Muscle layer of duodenum (tissue), 2 donors: ENCODE measurements at regions not wholly inside any gene's neighbourhood (a gene's known extent, or its start where the extent isn't known, plus 50 kb on each side); places are given as distances from the start of the nearest gene placed in this dataset.
"Not testable (repeated sequence)": the region's sequence is repeated elsewhere in the genome, so short reads cannot be mapped to it uniquely, and the experiment has no call there.

Source experiments
- H3K27ac ChIP-seq: one replicate; pipeline ENCODE4 v1.7.0; 2013; ENCODE audit warnings: mild to moderate bottlenecking, low read length
- H3K27me3 ChIP-seq: one replicate; pipeline ENCODE4 v1.7.0; 2013; ENCODE audit warnings: low read depth, mild to moderate bottlenecking, control low read depth, low read length
- H3K36me3 ChIP-seq, 2 donors: one replicate each; pipeline ENCODE4 v1.7.0; 2013; ENCODE audit warnings: low read length in 2 of 2, control low read depth in 1 of 2, mild to moderate bottlenecking in 1 of 2; ENCODE audit not compliant: insufficient read depth in 2 of 2, control insufficient read depth in 1 of 2
- H3K4me1 ChIP-seq, 2 donors: one replicate each; pipeline ENCODE4 v1.7.0; 2013; ENCODE audit warnings: low read length in 2 of 2, mild to moderate bottlenecking in 2 of 2, control low read depth in 1 of 2, moderate library complexity in 1 of 2; ENCODE audit not compliant: insufficient read depth in 2 of 2, control insufficient read depth in 1 of 2
- H3K4me3 ChIP-seq, 2 donors: one replicate each; pipeline ENCODE4 v1.7.0; 2013; ENCODE audit warnings: low read length in 2 of 2, low read depth in 1 of 2, mild to moderate bottlenecking in 1 of 2
- H3K9me3 ChIP-seq, 2 donors: one replicate each; pipeline ENCODE4 v1.7.0; 2013; ENCODE audit warnings: low read length in 2 of 2, control low read depth in 1 of 2, mild to moderate bottlenecking in 1 of 2; ENCODE audit not compliant: control insufficient read depth in 1 of 2
- donor health status: healthy.

DNA sequence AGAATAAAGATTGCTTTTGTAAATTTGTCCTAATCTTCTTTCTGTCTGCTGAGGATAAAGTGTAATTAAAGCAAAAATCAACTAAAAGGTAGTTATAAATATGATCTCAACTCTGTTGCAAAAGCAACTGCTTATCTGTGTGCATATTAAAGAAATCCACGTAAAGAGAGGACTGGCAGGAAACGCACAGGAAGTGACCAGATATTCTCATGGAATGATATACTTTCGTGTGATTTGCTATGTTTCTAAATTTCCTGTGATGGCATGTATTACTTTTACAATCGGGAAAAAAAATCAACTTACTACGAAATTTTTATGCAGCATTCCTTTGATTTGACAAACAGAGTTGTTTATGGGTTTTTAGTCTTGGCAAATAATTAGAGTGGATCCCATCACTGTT lies 75.4 kb downstream of the RGS2 start:
- Histone ChIP-seq H3K27me3 (no peaks in the 10 kb centered on the region), H3K36me3 (no peaks in the 10 kb centered on the region), H3K4me3 (no peak overlapping the region), H3K9me3 (no peaks in the 10 kb centered on the region), H3K4me1 (no peaks in the 10 kb centered on the region), H3K27ac (no peak overlapping the region)

DNA sequence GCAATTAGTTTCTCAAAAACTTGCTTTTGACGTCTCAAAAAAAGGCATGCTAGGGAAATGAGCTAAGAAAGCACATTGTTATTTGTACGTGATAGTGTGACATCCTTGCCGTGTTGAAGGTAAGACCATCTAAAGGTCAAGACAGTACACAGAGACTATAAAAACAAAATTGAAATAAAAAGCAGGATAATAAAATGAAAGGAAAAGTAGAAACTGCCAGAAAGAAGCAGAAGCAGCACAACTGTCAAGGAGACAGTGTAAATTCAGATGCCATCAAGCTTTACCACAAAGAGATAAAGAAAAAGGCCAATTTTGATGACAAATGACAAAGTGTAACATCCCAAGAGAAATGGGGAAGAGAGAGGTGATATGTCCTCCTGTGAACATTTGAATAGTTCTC lies 76.5 kb downstream of the RGS2 start:
- H3K4me1 ChIP-seq, H3K9me3 ChIP-seq, H3K4me3 ChIP-seq, H3K36me3 ChIP-seq, H3K27me3 ChIP-seq, H3K27ac ChIP-seq: not testable (repeated sequence)

DNA sequence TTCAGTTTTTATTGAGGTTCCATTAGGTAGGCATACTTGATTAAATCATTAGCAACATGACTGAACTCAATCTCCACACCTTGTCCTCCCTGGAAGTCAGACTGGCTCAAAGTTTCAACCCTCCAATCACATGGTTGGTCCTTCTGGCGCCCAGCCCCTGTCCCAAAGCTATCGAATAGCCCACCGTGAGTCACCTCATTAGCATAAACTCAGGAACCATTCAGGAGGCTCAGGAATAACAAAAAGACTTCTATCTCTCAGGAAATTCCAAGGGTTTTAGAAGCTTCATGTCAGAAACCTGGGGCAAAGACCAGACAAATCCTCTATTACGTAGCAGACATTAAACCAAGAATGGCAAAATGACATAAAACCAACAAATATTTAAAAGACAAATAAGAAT lies 78.6 kb downstream of the RGS2 start:
- Histone ChIP-seq H3K36me3 (no peaks in the 10 kb centered on the region), H3K9me3 (no peaks in the 10 kb centered on the region), H3K27me3 (no peaks in the 10 kb centered on the region), H3K4me1 (peaks cover 0 to 16% of the 10 kb centered on the region in 2 donors), H3K27ac (no peak overlapping the region), H3K4me3 (no peak overlapping the region)

DNA sequence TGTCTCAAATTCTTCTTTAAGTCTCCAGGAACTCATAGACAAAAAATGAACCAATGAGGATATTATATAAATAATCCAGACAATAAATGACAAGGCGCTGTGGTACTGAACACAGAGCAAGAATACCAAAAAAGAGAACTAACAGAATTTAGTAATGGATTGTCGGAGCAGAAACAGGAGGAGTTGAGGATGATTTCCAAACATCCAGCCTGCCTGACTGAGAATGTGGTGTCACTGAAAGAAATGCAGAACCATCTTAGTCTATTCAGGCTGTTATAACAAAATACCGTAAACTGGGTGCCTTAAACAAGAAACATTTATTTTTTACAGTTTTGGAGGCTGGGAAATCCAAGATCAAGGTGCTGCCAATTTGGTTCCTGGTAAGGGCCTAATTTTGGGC lies 79.7 kb downstream of the RGS2 start:
- no peak overlapping the region for H3K27ac ChIP-seq
- peaks cover 0 to 25% of the 10 kb centered on the region in 2 donors for H3K4me1 ChIP-seq
- H3K36me3 ChIP-seq = no peaks in the 10 kb centered on the region
- H3K27me3 ChIP-seq = no peaks in the 10 kb centered on the region
- H3K9me3 ChIP-seq = no peaks in the 10 kb centered on the region
- H3K4me3 ChIP-seq = no peak overlapping the region

DNA sequence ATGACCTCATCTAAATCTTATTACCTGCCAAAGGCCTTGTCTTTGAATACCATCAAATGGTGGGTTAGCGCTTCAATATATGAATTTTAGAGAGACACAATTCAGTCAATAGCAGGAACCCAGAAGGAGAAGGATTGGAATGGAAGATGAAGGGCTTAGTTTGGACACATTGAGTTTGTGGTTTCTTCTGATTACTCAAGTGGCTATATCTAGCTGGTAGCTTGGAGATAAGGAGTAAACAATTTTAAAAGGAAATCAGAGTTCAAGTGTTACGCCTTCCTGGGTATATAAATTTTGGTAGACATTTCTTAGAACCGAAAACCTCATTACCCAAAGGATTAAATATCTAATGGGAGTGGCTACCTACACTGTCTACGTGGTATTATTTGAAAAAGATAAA lies 80.2 kb downstream of the RGS2 start:
- no peak overlapping the region for H3K27ac ChIP-seq
- no peaks in the 10 kb centered on the region for H3K9me3 ChIP-seq
- peaks cover 0 to 25% of the 10 kb centered on the region in 2 donors for H3K4me1 ChIP-seq
- H3K36me3 ChIP-seq = no peaks in the 10 kb centered on the region
- no peak overlapping the region for H3K4me3 ChIP-seq
- H3K27me3 ChIP-seq = no peaks in the 10 kb centered on the region

DNA sequence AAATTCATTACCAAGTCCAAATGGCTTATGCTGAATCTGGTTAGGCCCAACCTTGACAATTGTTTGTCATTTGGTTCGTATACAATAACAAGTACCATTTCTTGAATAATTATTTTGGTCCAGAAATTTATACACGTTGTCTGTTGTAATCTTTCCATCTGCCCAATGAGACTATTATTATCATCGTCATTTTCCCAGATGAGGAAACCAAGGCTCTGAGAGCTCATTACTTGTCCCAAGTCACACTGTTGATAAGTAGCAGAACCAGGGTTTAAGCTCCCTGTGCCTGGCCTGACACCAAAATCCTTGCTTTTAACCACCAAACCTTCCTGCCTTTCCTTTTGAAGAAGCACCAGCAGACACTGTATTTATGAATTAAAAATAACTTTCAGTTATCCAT lies 81.3 kb downstream of the RGS2 start:
- Histone ChIP-seq H3K27ac (no peak overlapping the region), H3K27me3 (no peaks in the 10 kb centered on the region), H3K4me1 (peaks cover 0 to 25% of the 10 kb centered on the region in 2 donors), H3K36me3 (no peaks in the 10 kb centered on the region), H3K4me3 (no peak overlapping the region), H3K9me3 (no peaks in the 10 kb centered on the region)

DNA sequence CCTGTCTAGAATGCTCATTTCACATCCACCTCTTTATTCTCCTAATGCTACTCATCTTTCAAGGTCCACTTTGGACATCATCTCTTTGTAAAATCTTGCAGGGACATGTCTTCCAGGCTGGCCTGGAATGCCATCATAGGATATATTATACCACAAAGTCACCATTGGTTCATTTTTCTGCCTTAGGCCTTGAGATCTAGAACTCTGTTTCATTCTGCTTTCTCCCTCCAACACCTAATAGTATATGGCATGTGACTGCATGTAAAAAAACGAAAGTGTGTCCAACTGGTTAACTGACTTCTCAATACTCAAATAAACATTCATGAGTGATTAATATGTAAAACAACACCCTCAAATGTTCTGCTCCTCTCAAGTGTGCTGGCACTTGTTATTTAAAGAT lies 84.1 kb downstream of the RGS2 start:
- H3K27me3 ChIP-seq = no peaks in the 10 kb centered on the region
- H3K4me3 ChIP-seq = no peak overlapping the region

DNA sequence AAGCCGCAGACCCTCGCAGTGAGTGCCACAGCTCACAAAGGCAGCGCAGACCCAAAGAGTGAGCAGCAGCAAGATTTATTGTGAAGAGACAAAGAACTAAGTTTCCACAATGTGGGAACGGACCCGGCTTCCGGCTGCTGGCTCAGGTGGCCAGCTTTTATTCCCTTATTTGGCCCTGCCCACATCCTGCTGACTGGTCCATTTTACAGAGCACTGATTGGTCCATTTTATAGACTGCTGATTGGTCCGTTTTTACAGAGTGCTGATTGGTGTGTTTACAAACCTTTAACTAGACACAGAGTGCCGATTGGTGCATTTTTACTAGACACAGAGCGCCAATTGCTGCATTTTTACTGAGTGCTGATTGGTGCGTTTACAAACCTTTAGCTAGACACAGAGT lies 86.6 kb downstream of the RGS2 start:
- not testable (repeated sequence) for H3K4me3 ChIP-seq, H3K9me3 ChIP-seq, H3K27ac ChIP-seq, H3K27me3 ChIP-seq, H3K36me3 ChIP-seq
- H3K4me1 ChIP-seq = peaks cover 0 to 20% of the 10 kb centered on the region in 2 donors

More for the DNA sequence above, 84.1 kb downstream of the RGS2 start:
- Histone ChIP-seq H3K36me3 (no peaks in the 10 kb centered on the region), H3K9me3 (no peaks in the 10 kb centered on the region), H3K4me1 (peaks cover 0 to 25% of the 10 kb centered on the region in 2 donors), H3K27ac (no peak overlapping the region)

DNA sequence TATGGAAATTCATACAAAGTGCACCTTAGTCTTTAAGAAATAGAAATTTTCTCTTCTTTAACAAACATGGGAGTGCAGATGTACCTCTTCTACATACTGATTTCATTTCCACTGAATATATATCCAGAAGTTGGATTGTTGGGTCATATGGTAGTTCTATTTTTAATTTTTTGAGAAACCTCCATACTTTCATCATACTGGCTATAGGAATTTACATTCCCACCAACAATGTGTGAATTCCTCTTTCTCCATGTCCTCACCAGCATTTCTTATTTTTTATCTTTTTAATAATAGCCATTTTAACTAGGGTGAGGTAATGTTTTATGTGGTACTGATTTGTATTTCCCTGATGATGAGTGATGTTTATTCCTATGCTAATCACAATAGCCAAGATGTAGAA lies 87.5 kb downstream of the RGS2 start:
- Histone ChIP-seq H3K4me1 (peaks cover 0 to 14% of the 10 kb centered on the region in 2 donors), H3K27ac (no peak overlapping the region), H3K27me3 (no peaks in the 10 kb centered on the region), H3K36me3 (no peaks in the 10 kb centered on the region), H3K4me3 (no peak overlapping the region), H3K9me3 (no peaks in the 10 kb centered on the region)

DNA sequence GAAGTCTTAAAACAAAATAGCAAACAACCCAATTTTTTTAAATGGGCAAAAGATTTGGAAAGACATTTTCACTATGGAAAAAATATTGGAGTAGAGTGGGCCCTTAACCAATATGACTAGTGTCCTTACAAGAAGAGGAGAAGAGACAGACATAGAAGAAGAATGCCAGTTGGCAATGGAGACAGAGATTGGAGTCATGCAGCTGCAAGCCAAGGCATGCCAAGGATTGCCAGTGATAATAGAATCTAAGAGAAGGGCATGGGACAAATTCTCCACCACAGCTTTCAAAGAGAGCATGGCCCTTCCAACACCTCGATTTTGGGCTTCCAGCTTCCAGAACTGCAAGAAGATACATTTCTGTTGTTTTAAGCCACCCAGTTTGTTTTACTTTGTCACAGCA lies 92.7 kb downstream of the RGS2 start:
- H3K36me3 ChIP-seq = no peaks in the 10 kb centered on the region
- H3K27ac ChIP-seq = no peak overlapping the region
- no peaks in the 10 kb centered on the region for H3K27me3 ChIP-seq
- H3K4me3 ChIP-seq = no peak overlapping the region
- H3K4me1 ChIP-seq = no peaks in the 10 kb centered on the region
- no peaks in the 10 kb centered on the region for H3K9me3 ChIP-seq

DNA sequence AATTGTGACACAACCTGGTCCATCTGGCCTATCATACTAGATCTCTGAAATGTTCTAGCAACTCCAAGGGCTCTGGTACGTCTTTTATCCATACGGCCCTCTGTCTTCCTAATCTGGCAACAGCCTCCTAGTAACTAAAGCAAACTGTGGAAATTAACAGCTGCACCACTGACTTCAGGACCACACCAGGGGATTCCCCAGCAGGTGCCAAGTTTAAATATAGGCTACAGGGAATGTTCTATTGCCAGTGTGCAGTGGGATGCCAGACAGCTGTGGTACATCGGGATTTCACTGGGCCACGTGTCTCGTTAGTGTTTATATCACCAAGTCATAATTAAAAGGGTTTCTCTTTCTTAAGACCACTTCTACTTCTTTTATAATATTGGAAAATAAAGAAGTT lies 94.3 kb downstream of the RGS2 start:
- no peak overlapping the region for H3K4me3 ChIP-seq
- no peaks in the 10 kb centered on the region for H3K9me3 ChIP-seq
- H3K27ac ChIP-seq = no peak overlapping the region
- H3K4me1 ChIP-seq = peaks cover 0 to 2% of the 10 kb centered on the region in 2 donors
- H3K36me3 ChIP-seq = no peaks in the 10 kb centered on the region
- H3K27me3 ChIP-seq = no peaks in the 10 kb centered on the region

DNA sequence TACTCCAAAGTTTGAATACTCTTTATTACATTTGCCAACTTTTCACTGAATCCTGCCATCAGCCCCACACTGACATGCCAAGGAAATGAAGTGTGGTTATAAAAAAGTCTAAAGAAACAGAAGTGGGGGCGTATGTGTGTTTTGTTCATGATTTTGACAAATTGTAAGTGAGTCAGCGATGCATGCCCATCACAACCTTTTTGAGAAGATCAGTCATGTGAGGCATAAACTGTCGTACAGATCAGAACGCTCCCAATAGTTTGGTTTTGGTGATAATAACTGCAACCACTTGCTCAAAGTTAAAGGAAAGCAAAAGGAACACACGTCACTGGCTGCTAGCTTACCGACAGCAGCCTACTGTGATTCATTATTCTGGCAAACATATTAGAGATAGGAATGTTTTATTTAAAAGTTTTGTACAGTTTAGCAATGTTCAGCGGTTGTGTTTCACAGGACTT lies 95.6 kb downstream of the RGS2 start:
- Histone ChIP-seq H3K9me3 (no peaks in the 10 kb centered on the region), H3K27me3 (no peaks in the 10 kb centered on the region), H3K36me3 (no peaks in the 10 kb centered on the region), H3K4me1 (peaks cover 0 to 10% of the 10 kb centered on the region in 2 donors), H3K27ac (peak overlapping the region; percentile 70), H3K4me3 (no peak overlapping the region)
